GM12891 (cell line): ENCODE measurements at regions not wholly inside any gene's neighbourhood (a gene's known extent, or its start where the extent isn't known, plus 50 kb on each side); places are given as distances from the start of the nearest gene placed in this dataset.

ENCODE experiments used
- DNase-seq: peaks from one replicate; pipeline ENCODE4 v3.0.0; 2011; ENCODE audit warnings: low spot score; ENCODE audit not compliant: insufficient read length
- FAIRE-seq: peaks from 2 replicates; lab custom pipeline; 2011; peaks lifted over from hg19 to GRCh38; lab: Jason Lieb, UNC
- PAX5 ChIP-seq: IDR thresholded peaks from 2 replicates; pipeline ENCODE4 v1.6.1; 2011; ENCODE audit warnings: low read length, moderate library complexity, mild to moderate bottlenecking; ENCODE audit not compliant: insufficient read depth, severe bottlenecking
- POLR2A ChIP-seq: IDR thresholded peaks from 2 replicates; pipeline ENCODE4 v1.6.1; 2011; ENCODE audit warnings: low read depth, low read length, control low read depth
- POLR2AphosphoS5 ChIP-seq: IDR thresholded peaks from 2 replicates; pipeline ENCODE4 v1.6.1; 2011; ENCODE audit warnings: low read depth, low read length, control low read depth
- POU2F2 ChIP-seq: IDR thresholded peaks from 2 replicates; pipeline ENCODE4 v1.6.1; 2011; ENCODE audit warnings: low read depth, mild to moderate bottlenecking, control low read depth, low read length, moderate library complexity
- SPI1 ChIP-seq: IDR thresholded peaks from 2 replicates; pipeline ENCODE4 v1.6.1; 2011; ENCODE audit warnings: low read depth, low read length, control low read depth
- TAF1 ChIP-seq: IDR thresholded peaks from 2 replicates; pipeline ENCODE4 v1.6.1; 2011; ENCODE audit warnings: low read depth, low read length, control low read depth

- FAIRE-seq: no peak
- TF ChIP-seq SPI1: no peak
- TF ChIP-seq TAF1: no peak
- no peak for TF ChIP-seq PAX5
- no peak for TF ChIP-seq POU2F2
- no peak for TF ChIP-seq POLR2AphosphoS5
- no peak for TF ChIP-seq POLR2A
- DNase-seq: no peak
Measured at GRCh38 chr6:141259091-141259490, 873.6 kb upstream of the GJE1 start.

DNA sequence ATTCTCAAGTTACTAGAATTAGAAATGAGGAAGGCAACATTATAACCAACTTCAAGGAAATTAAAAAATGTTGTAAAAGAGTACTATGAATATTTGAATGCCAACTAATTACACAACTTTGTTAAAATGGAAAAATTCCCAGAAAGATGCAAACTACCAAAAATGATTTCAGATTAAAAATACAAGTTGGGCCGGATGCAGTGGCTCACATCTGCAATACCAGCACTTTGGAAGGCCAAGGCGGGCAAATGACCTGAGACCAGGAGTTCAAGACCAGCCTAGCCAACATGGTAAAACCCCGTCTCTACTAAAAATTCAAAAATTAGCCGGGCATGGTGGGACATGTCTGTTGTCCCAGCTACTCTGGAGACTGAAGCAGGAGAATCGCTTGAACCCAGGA is 874.2 kb upstream of the GJE1 start:
- TF ChIP-seq TAF1: no peak
- no peak for TF ChIP-seq SPI1
- no peak for TF ChIP-seq POU2F2
- no peak for TF ChIP-seq POLR2AphosphoS5
- TF ChIP-seq PAX5: no peak
- TF ChIP-seq POLR2A: no peak
- FAIRE-seq: no peak

GRCh38 chr6:141254336-141254735 is 878.4 kb upstream of the GJE1 start:
- DNase-seq: no peak
- no peak for FAIRE-seq
- TF ChIP-seq POU2F2: no peak
- TF ChIP-seq SPI1: no peak
- no peak for TF ChIP-seq POLR2A
- no peak for TF ChIP-seq PAX5
- no peak for TF ChIP-seq POLR2AphosphoS5
- TF ChIP-seq TAF1: no peak

More for the DNA sequence above, 874.2 kb upstream of the GJE1 start:
- DNase-seq: no peak

DNA sequence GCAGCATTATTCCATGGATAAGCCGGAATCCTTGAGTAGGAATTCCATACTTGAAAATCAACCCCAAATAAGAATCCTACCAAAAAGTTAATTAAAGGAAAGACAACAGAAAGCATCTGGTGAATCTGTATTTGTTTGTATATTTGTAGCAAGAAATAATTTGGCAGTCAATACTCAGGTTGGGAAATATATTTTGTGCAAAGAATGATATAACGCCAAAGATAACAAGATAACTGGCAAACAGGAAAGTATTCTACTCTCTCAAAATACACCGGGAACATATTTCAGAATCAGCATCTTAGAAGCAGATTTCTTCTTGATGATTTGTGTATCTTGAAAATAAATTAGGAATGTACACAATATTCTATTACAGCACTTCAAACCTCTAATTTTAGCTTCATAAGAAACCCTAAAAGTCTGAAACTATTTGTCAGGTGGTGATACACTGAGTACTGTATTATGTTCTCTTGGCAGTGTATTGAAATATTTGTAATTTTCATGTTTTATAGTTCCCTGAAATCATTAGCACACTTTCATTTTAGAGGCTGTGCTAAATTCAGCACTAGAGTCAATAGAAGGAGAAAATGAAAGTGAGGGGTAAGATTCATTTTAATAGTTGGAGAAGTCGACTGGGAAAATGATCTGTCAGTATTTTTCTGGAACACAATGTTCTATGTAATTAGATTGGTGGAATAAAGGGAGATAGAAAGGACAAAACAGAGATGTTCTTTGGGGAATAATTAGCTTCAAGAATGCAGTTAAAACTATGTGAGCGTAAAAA is 879.7 kb upstream of the GJE1 start:
- DNase-seq (no peak), FAIRE-seq (no peak)
- TF ChIP-seq POU2F2: no peak
- TF ChIP-seq POLR2AphosphoS5: no peak
- no peak for TF ChIP-seq POLR2A
- no peak for TF ChIP-seq PAX5
- no peak for TF ChIP-seq SPI1
- TF ChIP-seq TAF1: no peak

- FAIRE-seq: no peak
- TF ChIP-seq PAX5 (no peak), POLR2A (no peak), TAF1 (no peak), POLR2AphosphoS5 (no peak), POU2F2 (no peak), SPI1 (no peak)
- DNase-seq: no peak
Measured at GRCh38 chr6:141251286-141251685, 881.4 kb upstream of the GJE1 start.

GRCh38 chr6:141248021-141248799 is 884.5 kb upstream of the GJE1 start:
- FAIRE-seq: no peak
- TF ChIP-seq TAF1 (no peak), SPI1 (no peak), PAX5 (no peak), POLR2A (no peak), POLR2AphosphoS5 (no peak), POU2F2 (no peak)
- DNase-seq: no peak

GRCh38 chr6:141244366-141244765 is 888.4 kb upstream of the GJE1 start:
- DNase-seq: no peak
- no peak for TF ChIP-seq PAX5
- TF ChIP-seq SPI1: no peak
- no peak for TF ChIP-seq TAF1
- TF ChIP-seq POU2F2: no peak
- no peak for TF ChIP-seq POLR2A
- TF ChIP-seq POLR2AphosphoS5: no peak
- no peak for FAIRE-seq

DNA sequence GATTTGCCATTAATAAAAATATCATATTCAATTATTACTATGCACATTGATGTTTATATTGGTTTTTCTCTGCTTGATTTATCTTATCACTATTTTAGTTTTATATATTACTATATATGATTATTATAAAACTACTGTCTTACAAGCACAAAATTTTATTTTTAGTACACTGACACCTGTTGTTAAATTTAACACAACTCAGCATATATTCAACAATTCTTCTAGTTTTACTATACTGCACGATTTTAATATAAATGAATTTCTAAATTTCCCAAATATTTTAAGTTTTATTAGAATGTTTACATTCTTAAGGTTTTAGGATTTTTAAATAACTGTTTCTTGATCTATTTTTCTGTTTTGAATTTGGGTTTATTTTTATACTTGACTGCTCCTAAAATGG is 889.8 kb upstream of the GJE1 start:
- TF ChIP-seq PAX5: no peak
- no peak for TF ChIP-seq TAF1
- TF ChIP-seq POU2F2: no peak
- no peak for TF ChIP-seq POLR2A
- TF ChIP-seq SPI1: no peak
- TF ChIP-seq POLR2AphosphoS5: no peak
- no peak for FAIRE-seq

GRCh38 chr6:141229296-141229695 is 903.4 kb upstream of the GJE1 start:
- DNase-seq (no peak), FAIRE-seq (no peak)
- TF ChIP-seq TAF1: no peak
- TF ChIP-seq SPI1: no peak
- TF ChIP-seq POU2F2: no peak
- TF ChIP-seq PAX5: no peak
- TF ChIP-seq POLR2AphosphoS5: no peak

More for the DNA sequence above, 889.8 kb upstream of the GJE1 start:
- no peak for DNase-seq

- TF ChIP-seq TAF1: no peak
- TF ChIP-seq POLR2A: no peak
- no peak for TF ChIP-seq SPI1
- TF ChIP-seq PAX5: no peak
- TF ChIP-seq POLR2AphosphoS5: no peak
- no peak for TF ChIP-seq POU2F2
- FAIRE-seq: no peak
- no peak for DNase-seq
Measured at GRCh38 chr6:141218583-141218982, 914.1 kb upstream of the GJE1 start.

DNA sequence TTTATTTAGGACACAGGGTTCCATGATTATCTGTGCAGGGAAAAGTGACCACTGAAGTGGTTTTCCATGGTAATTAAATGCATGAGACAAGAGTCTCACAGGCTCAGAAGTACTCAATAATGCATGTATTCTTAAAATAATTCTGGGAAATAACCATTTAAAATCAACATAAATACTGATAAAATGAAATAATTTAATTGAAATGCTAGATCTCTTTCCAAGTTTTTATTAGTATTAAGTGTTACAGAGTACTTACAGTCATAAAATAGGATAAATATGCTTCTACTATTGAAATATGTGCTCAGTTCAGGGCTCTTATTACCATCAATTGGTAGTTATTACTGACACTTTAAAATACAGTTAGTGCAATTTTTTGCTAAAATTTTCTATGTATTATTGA is 916.0 kb upstream of the GJE1 start:
- TF ChIP-seq POLR2A: no peak
- TF ChIP-seq POLR2AphosphoS5: no peak
- no peak for TF ChIP-seq TAF1
- no peak for TF ChIP-seq SPI1
- FAIRE-seq (no peak), DNase-seq (no peak)
